ENCODE measurements at regions not wholly inside any gene's neighbourhood (a gene's known extent, or its start where the extent isn't known, plus 50 kb on each side); places are given as distances from the start of the nearest gene placed in this dataset.

GRCh38 chr12:94834036-94834625 lies 169.4 kb downstream of the NDUFA12 start:
- Histone ChIP-seq H3K4me2 (no peak overlapping the region), H3K36me3 (replicated peaks in 1 of 2; ENCODE audit: control insufficient read depth in 1 of 2, insufficient read depth in 2 of 2, low read length in 1 of 2) (no peaks in the 10 kb centered on the region), H3K27ac (ENCODE audit: low read depth in 2 of 2, low read length in 1 of 2) (no peak overlapping the region), H3K4me3 (ENCODE audit: low read depth in 2 of 2, low read length in 1 of 2) (no peak overlapping the region), H3K9me3 (no peaks in the 10 kb centered on the region), H3F3A (replicated peaks; ENCODE audit: insufficient read depth) (no peaks in the 10 kb centered on the region), H3K27me3 (ENCODE audit: insufficient read depth) (no peaks in the 10 kb centered on the region), H3K9me2 (no peaks in the 10 kb centered on the region), H3K9ac (no peak overlapping the region), H2AFZ (ENCODE audit: low read depth) (no peak overlapping the region), H3K79me2 (ENCODE audit: insufficient read depth) (no peaks in the 10 kb centered on the region), H4K20me1 (ENCODE audit: insufficient read depth) (no peaks in the 10 kb centered on the region), H3K4me1 (ENCODE audit: control insufficient read depth in 1 of 2, insufficient read depth in 2 of 2, low read depth in 1 of 2, low read length in 1 of 2) (no peaks in the 10 kb centered on the region; a peak in 1 of 4 replicates)
- TF ChIP-seq GABPA (IDR thresholded peaks at IDR 0.05; ENCODE audit: low read depth) (no peak), ZBTB33 (IDR thresholded peaks at IDR 0.05; ENCODE audit: borderline replicate concordance, low read depth) (no peak), ELF1 (IDR thresholded peaks at IDR 0.05) (no peak), EP300 (IDR thresholded peaks at IDR 0.05; ENCODE audit: borderline replicate concordance in 1 of 2, low read depth in 1 of 2, low read length in 1 of 2) (no peak), NFIC (IDR thresholded peaks at IDR 0.05; ENCODE audit: borderline replicate concordance) (no peak), TCF12 (IDR thresholded peaks at IDR 0.05) (no peak), YY1 (IDR thresholded peaks at IDR 0.05; ENCODE audit: low read depth) (no peak), TEAD4 (IDR thresholded peaks at IDR 0.05; ENCODE audit: borderline replicate concordance, insufficient read depth) (no peak), REST (IDR thresholded peaks at IDR 0.05; ENCODE audit: low read depth, low read length) (no peak), JUND (IDR thresholded peaks at IDR 0.05) (no peak), FOXJ3 (CRISPR knock-in tag; IDR thresholded peaks at IDR 0.05) (no peak), MAX (IDR thresholded peaks at IDR 0.05; ENCODE audit: low read depth) (no peak), POLR2AphosphoS5 (IDR thresholded peaks at IDR 0.05; ENCODE audit: low read depth, low read length) (no peak), CHD2 (IDR thresholded peaks at IDR 0.05; ENCODE audit: low read length, partially characterized antibody) (no peak), RXRA (IDR thresholded peaks at IDR 0.05; ENCODE audit: borderline replicate concordance, low read depth) (no peak), GATA2 (CRISPR knock-in tag; IDR thresholded peaks at IDR 0.05) (no peak)
- no peak for DNase-seq
- CTCF ChIA-PET = interaction anchor here (0.6 to 1.3 kb wide), 2 partner anchors 10 to 60 kb away, joined by 3 read pairs; no protein-coding TSS in a partner anchor
- POLR2A ChIA-PET = no interaction called here
- 58% methylated on average over 6 of the region's 14 CpGs for WGBS (ENCODE audit: low lambda C conversion rate)

Data from SK-N-SH (cell line).